Mammary epithelial cell (primary cell): ENCODE measurements at regions not wholly inside any gene's neighbourhood (a gene's known extent, or its start where the extent isn't known, plus 50 kb on each side); places are given as distances from the start of the nearest gene placed in this dataset.

Experiments used
- CTCF ChIP-seq, 2 donors: IDR thresholded peaks in 1 of 2; conservative IDR thresholded peaks in 1 of 2; 2 replicates each; pipeline ENCODE4 v1.5.1; 2011 to 2012; ENCODE audit warnings: inconsistent platforms in 2 of 2, low read length in 2 of 2, mild to moderate bottlenecking in 2 of 2, control low read depth in 1 of 2, low read depth in 1 of 2; ENCODE audit not compliant: insufficient read depth in 1 of 2; ENCODE audit errors: extremely low read depth in 1 of 2
- EZH2 ChIP-seq: IDR thresholded peaks from 2 replicates; pipeline ENCODE4 v1.6.1; 2012; ENCODE audit warnings: low read length, inconsistent platforms, borderline replicate concordance

DNA sequence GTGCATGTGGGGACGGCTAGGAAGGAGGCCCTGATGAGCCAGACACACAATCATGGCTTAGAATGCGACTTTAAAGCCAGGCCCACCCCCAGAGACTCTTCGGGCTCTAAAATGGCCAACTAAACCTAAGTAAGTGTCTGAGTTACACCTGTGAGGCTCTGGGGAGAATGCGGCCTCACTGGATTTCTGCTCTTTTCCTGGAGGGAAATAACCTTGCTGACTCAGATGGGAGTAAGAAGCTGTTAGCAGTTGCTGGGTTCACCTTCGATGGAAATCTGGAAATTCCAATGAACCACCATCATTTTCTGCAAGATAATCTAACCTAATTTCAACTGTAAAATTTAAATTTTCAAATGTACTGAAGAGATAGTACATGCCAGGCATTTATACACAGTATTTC is 97.6 kb upstream of the MAML3 start:
- TF ChIP-seq CTCF (conservative IDR thresholded peaks at IDR 0.05 in 1 of 2, IDR thresholded peaks at IDR 0.05 in 1 of 2; ENCODE audit: extremely low read depth in 1 of 2, insufficient read depth in 1 of 2, low read depth in 1 of 2, low read length in 2 of 2) (no peak), EZH2 (no peak)
